GM23338 (cell line): ENCODE measurements at regions not wholly inside any gene's neighbourhood (a gene's known extent, or its start where the extent isn't known, plus 50 kb on each side); places are given as distances from the start of the nearest gene placed in this dataset.

Experiments
- ATAC-seq: fragments of 200-7000 bp; cut with Tn5 transposase; 3 replicates; pipeline ENCODE4 v1.9.1; 2020
- DNase-seq: peaks from one replicate; pipeline ENCODE4 v3.0.0-alpha.2; 2015; ENCODE audit warnings: low spot score
- H2AFZ ChIP-seq: fragments of 200-600 bp; sonication (generic); 2 replicates; pipeline ENCODE4 v1.8.0; 2016; ENCODE audit warnings: antibody characterized with exemption, mild to moderate bottlenecking, moderate library complexity
- H3F3A ChIP-seq: fragments of 200-600 bp; sonication (generic); replicated peaks from 2 replicates; pipeline ENCODE4 v1.8.0; 2017; ENCODE audit warnings: antibody characterized with exemption, mixed run types, low read depth
- H3K27ac ChIP-seq: fragments of 200-600 bp; sonication (generic); 2 replicates; pipeline ENCODE4 v1.6.1; 2016; ENCODE audit warnings: low read depth
- H3K27me3 ChIP-seq: fragments of 200-600 bp; sonication (generic); 2 replicates; pipeline ENCODE4 v1.8.0; 2016; ENCODE audit warnings: mild to moderate bottlenecking, mixed run types, moderate library complexity; ENCODE audit not compliant: insufficient read depth
- H3K36me3 ChIP-seq: fragments of 200-600 bp; sonication (generic); 2 replicates; pipeline ENCODE4 v1.8.0; 2016; ENCODE audit warnings: mild to moderate bottlenecking; ENCODE audit not compliant: insufficient read depth
- H3K4me1 ChIP-seq: fragments of 200-600 bp; sonication (generic); 2 replicates; pipeline ENCODE4 v1.8.0; 2016; ENCODE audit warnings: mild to moderate bottlenecking, moderate library complexity; ENCODE audit not compliant: insufficient read depth
- H3K4me2 ChIP-seq: fragments of 200-600 bp; sonication (generic); 2 replicates; pipeline ENCODE4 v1.7.1; 2017; ENCODE audit warnings: mixed run types
- H3K4me3 ChIP-seq: fragments of 200-600 bp; sonication (generic); 2 replicates; pipeline ENCODE4 v1.6.1; 2016; ENCODE audit warnings: mixed run types
- H3K79me2 ChIP-seq: fragments of 200-600 bp; sonication (generic); replicated peaks from 2 replicates; pipeline ENCODE4 v1.8.0; 2017; ENCODE audit warnings: mild to moderate bottlenecking; ENCODE audit not compliant: insufficient read depth
- H3K9me2 ChIP-seq: fragments of 200-600 bp; sonication (generic); 2 replicates; pipeline ENCODE4 v1.8.0; 2017; ENCODE audit not compliant: insufficient read depth
- H4K20me1 ChIP-seq: fragments of 200-600 bp; sonication (generic); replicated peaks from 2 replicates; pipeline ENCODE4 v1.8.0; 2017; ENCODE audit warnings: mild to moderate bottlenecking; ENCODE audit not compliant: insufficient read depth
- H3K27ac Mint-ChIP-seq: 2 replicates; pipeline ENCODE4 v1.8.0; 2020; ENCODE audit warnings: inconsistent platforms, mild to moderate bottlenecking, moderate library complexity, mixed read lengths
- H3K27me3 Mint-ChIP-seq: 3 replicates; pipeline ENCODE4 v1.8.0; 2022; ENCODE audit warnings: low read depth, mild to moderate bottlenecking, moderate library complexity, mixed read lengths, inconsistent platforms; ENCODE audit not compliant: insufficient read depth, poor library complexity
- H3K36me3 Mint-ChIP-seq: 3 replicates; pipeline ENCODE4 v1.8.0; 2021; ENCODE audit warnings: low read depth, mild to moderate bottlenecking, inconsistent platforms, moderate library complexity, mixed read lengths
- H3K4me1 Mint-ChIP-seq: 3 replicates; pipeline ENCODE4 v1.8.0; 2020; ENCODE audit warnings: mild to moderate bottlenecking, inconsistent platforms, mixed read lengths
- H3K4me3 Mint-ChIP-seq: 3 replicates; pipeline ENCODE4 v1.8.0; 2021; ENCODE audit warnings: moderate library complexity, mild to moderate bottlenecking, inconsistent platforms, mixed read lengths
- H3K9me3 Mint-ChIP-seq: 3 replicates; pipeline ENCODE4 v1.8.0; 2020; ENCODE audit warnings: moderate library complexity, mild to moderate bottlenecking, inconsistent platforms, mixed read lengths
- CTCF ChIP-seq, 2 experiments: fragments of 200-600 bp in 1 of 2; sonication (generic) in 1 of 2; conservative IDR thresholded peaks; 2 replicates each; pipeline versions ENCODE4 v1.5.1 to v1.6.1; 2016 to 2017; ENCODE audit warnings: antibody characterized with exemption in 2 of 2, low read depth in 2 of 2, mild to moderate bottlenecking in 2 of 2, moderate library complexity in 1 of 2
- ETS1 ChIP-seq: IDR thresholded peaks from 2 replicates; pipeline ENCODE4 v1.6.1; 2016; ENCODE audit warnings: antibody characterized with exemption
- EZH2phosphoT487 ChIP-seq: fragments of 200-600 bp; sonication (generic); IDR thresholded peaks from one replicate; pipeline ENCODE4 v1.8.1; 2018; ENCODE audit warnings: antibody characterized with exemption; ENCODE audit not compliant: unreplicated experiment
- JUNB ChIP-seq: IDR thresholded peaks from one replicate; pipeline ENCODE4 v1.6.1; 2016; ENCODE audit warnings: antibody characterized with exemption; ENCODE audit not compliant: unreplicated experiment
- POLR2AphosphoS5 ChIP-seq: IDR thresholded peaks from 2 replicates; pipeline ENCODE4 v1.6.1; 2016; ENCODE audit warnings: antibody characterized with exemption, low read depth
- REST ChIP-seq: IDR thresholded peaks from one replicate; pipeline ENCODE4 v1.6.1; 2018; ENCODE audit warnings: antibody characterized with exemption; ENCODE audit not compliant: unreplicated experiment
- STAT1 ChIP-seq: IDR thresholded peaks from one replicate; pipeline ENCODE4 v1.6.1; 2016; ENCODE audit warnings: antibody characterized with exemption; ENCODE audit not compliant: unreplicated experiment
- ZNF114 ChIP-seq: fragments of 250-450 bp; sonication (Bioruptor Pico); IDR thresholded peaks from 2 replicates; pipeline ENCODE4 v1.5.0; 2020; ENCODE audit warnings: mild to moderate bottlenecking, moderate library complexity
- ZNF331 ChIP-seq: fragments of 250-450 bp; sonication (Bioruptor Pico); IDR thresholded peaks from 2 replicates; pipeline ENCODE4 v1.5.0; 2020; ENCODE audit warnings: low read depth, mild to moderate bottlenecking, moderate library complexity
- ZNF462 ChIP-seq: fragments of 250-450 bp; sonication (Bioruptor Pico); IDR thresholded peaks from 2 replicates; pipeline ENCODE4 v1.5.0; 2020; ENCODE audit warnings: mild to moderate bottlenecking, moderate library complexity

GRCh38 chr5:39628348-39628747 is 203.6 kb upstream of the DAB2 start (continued):
- TF ChIP-seq REST (no peak), ZNF114 (CRISPR knock-in tag) (no peak), EZH2phosphoT487 (no peak), JUNB (no peak), POLR2AphosphoS5 (no peak), ZNF331 (CRISPR knock-in tag) (no peak), STAT1 (no peak), CTCF (conservative IDR thresholded peaks at IDR 0.05; ENCODE audit: low read depth in 2 of 2) (no peak), ETS1 (no peak)

GRCh38 chr5:39624890-39625289 is 200.1 kb upstream of the DAB2 start:
- no peaks in the 10 kb centered on the region; the same call in 1 of the 2 replicates for H3K9me2 ChIP-seq
- Mint-ChIP-seq H3K4me1 (no peaks in the 10 kb centered on the region; the same call in 2 of the 3 replicates), H3K27ac (no peak overlapping the region), H3K27me3 (peaks cover 3% of the 10 kb centered on the region), H3K9me3 (peaks cover 2% of the 10 kb centered on the region; the same call in 2 of the 3 replicates), H3K4me3 (no peak overlapping the region), H3K36me3 (no peaks in the 10 kb centered on the region)
- no peaks in the 10 kb centered on the region for H3K27me3 ChIP-seq
- ATAC-seq (no peak), DNase-seq (no peak)
- H2AFZ ChIP-seq = no peak overlapping the region
- H3K79me2 ChIP-seq = no peaks in the 10 kb centered on the region
- TF ChIP-seq ZNF462 = no peak
- H3K4me1 ChIP-seq = no peaks in the 10 kb centered on the region
- no peak overlapping the region for H3K4me2 ChIP-seq
- no peaks in the 10 kb centered on the region for H4K20me1 ChIP-seq
- H3K36me3 ChIP-seq = no peaks in the 10 kb centered on the region
- H3K4me3 ChIP-seq = no peak overlapping the region
- no peak overlapping the region for H3K27ac ChIP-seq
- H3F3A ChIP-seq = no peaks in the 10 kb centered on the region
